Caco-2 (cell line): ENCODE measurements at regions not wholly inside any gene's neighbourhood (a gene's known extent, or its start where the extent isn't known, plus 50 kb on each side); places are given as distances from the start of the nearest gene placed in this dataset.

Experiments
- BruUV-seq: library from RNA; stranded (reverse); fragments of 400-500 nt; replicated peaks from 2 replicates; lab custom pipeline; 2021; lab: Mats Ljungman, UMichigan
- CTCF ChIA-PET: fragments of 300-600 bp; sonication (Branson Sonifier 250); formaldehyde crosslinking; loops from one replicate; lab custom pipeline; 2022; ENCODE audit warnings: antibody characterized with exemption; lab: Charles Lee
- POLR2A ChIA-PET: fragments of 300-600 bp; sonication (Branson Sonifier 250); formaldehyde crosslinking; loops from one replicate; lab custom pipeline; 2022; ENCODE audit warnings: antibody characterized with exemption; lab: Charles Lee
- DNase-seq, 2 experiments: peaks; one replicate each; pipeline versions ENCODE4 v3.0.0 to v3.0.0-alpha.2; 2020 to 2022
- H3K27me3 ChIP-seq: replicated peaks from 2 replicates; pipeline ENCODE4 v1.6.0; 2011; ENCODE audit warnings: low read length; ENCODE audit not compliant: control insufficient read depth, insufficient read depth
- H3K36me3 ChIP-seq: 2 replicates; pipeline ENCODE4 v1.5.1; 2011; ENCODE audit warnings: low read length; ENCODE audit not compliant: control insufficient read depth, insufficient read depth
- H3K4me1 ChIP-seq: fragments of 250-450 bp; sonication (Bioruptor Pico); 2 replicates; pipeline ENCODE4 v1.5.1; 2020; ENCODE audit warnings: mild to moderate bottlenecking
- H3K4me3 ChIP-seq: 2 replicates; pipeline ENCODE4 v1.5.1; 2011; ENCODE audit warnings: low read depth, mild to moderate bottlenecking, control low read depth, low read length
- H3K9me3 ChIP-seq: fragments of 250-450 bp; sonication (Bioruptor Pico); 2 replicates; pipeline ENCODE4 v1.5.1; 2020; ENCODE audit warnings: mild to moderate bottlenecking, moderate library complexity
- H3K27ac Mint-ChIP-seq: one replicate; pipeline ENCODE4 v1.8.0; 2022; ENCODE audit warnings: mixed read lengths; ENCODE audit not compliant: unreplicated experiment
- H3K27me3 Mint-ChIP-seq: one replicate; pipeline ENCODE4 v1.8.0; 2022; ENCODE audit warnings: mixed read lengths; ENCODE audit not compliant: insufficient read depth, unreplicated experiment
- H3K36me3 Mint-ChIP-seq: one replicate; pipeline ENCODE4 v1.8.0; 2022; ENCODE audit warnings: mild to moderate bottlenecking, mixed read lengths; ENCODE audit not compliant: insufficient read depth, unreplicated experiment
- H3K4me1 Mint-ChIP-seq: one replicate; pipeline ENCODE4 v1.8.0; 2022; ENCODE audit warnings: low read depth, mixed read lengths; ENCODE audit not compliant: unreplicated experiment
- H3K4me3 Mint-ChIP-seq: one replicate; pipeline ENCODE4 v1.8.0; 2022; ENCODE audit warnings: mild to moderate bottlenecking, moderate library complexity, mixed read lengths; ENCODE audit not compliant: unreplicated experiment
- H3K9me3 Mint-ChIP-seq: one replicate; pipeline ENCODE4 v1.8.0; 2022; ENCODE audit warnings: mixed read lengths; ENCODE audit not compliant: unreplicated experiment
- intact Hi-C: fragments of 100-400 bp; cut with micrococcal nuclease; formaldehyde crosslinking; loops from one replicate; pipeline ENCODE4 v1.10.0; 2022; ENCODE audit not compliant: unreplicated experiment
- TF ChIP-seq, protein P1 (sequence below), 2 experiments: fragments of 200-600 bp in 1 of 2; IDR thresholded peaks; 1 replicate in 1 of 2; 2 replicates in 1 of 2; pipeline versions ENCODE4 v1.5.1 to v1.8.0; 2011 to 2022; ENCODE audit warnings: antibody characterized with exemption in 1 of 2, control low read depth in 1 of 2, inconsistent platforms in 1 of 2, low read depth in 1 of 2, low read length in 1 of 2, mild to moderate bottlenecking in 1 of 2, moderate library complexity in 1 of 2; ENCODE audit not compliant: insufficient read depth in 1 of 2, severe bottlenecking in 1 of 2, unreplicated experiment in 1 of 2

DNA sequence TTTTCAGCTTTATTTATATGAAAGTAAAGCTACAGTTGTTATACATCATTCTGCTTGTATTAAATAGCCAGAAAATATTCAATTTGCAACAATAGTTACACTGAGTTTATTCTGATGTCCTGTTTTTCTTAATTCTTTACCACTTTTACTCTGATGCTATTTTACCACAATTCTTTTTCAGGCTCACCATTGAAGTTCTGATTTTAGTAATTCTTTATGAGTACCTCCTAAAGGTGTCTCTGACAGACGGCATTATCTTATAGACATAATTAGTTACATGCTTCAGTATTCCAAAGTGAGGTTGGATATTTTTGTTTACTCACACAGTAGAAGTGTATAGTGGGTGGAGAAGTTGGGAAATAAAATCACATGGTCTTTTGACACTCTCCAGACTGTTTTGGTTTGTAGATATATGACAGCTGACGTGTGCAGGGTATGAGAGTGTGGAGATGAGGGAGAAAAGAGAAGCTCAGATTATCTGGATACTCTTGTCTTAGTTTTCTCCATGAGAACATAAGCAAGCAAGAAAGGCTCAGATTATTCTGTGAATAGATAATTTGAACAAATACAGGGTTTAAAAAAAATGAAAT is 97.4 kb downstream of the FBXO4 start:
- DNase-seq, result no peak
- POLR2A ChIA-PET, result no interaction called here
- intact Hi-C loops, result no loop called here
- H3K4me1 ChIP-seq, result no peaks in the 10 kb centered on the region
- H3K4me1 Mint-ChIP-seq, result peaks cover 5% of the 10 kb centered on the region
- H3K36me3 Mint-ChIP-seq, result no peaks in the 10 kb centered on the region
- no peak overlapping the region for H3K4me3 Mint-ChIP-seq
- BruUV-seq, result no TSS peak
- H3K27me3 ChIP-seq, result no peaks in the 10 kb centered on the region
- no peak overlapping the region for H3K4me3 ChIP-seq
- no peaks in the 10 kb centered on the region for H3K9me3 ChIP-seq
- no peaks in the 10 kb centered on the region for H3K36me3 ChIP-seq
- peaks cover 6% of the 10 kb centered on the region for H3K27me3 Mint-ChIP-seq
- CTCF ChIA-PET, result no interaction called here
- H3K27ac Mint-ChIP-seq, result no peak overlapping the region
- TF ChIP-seq, protein P1, sequence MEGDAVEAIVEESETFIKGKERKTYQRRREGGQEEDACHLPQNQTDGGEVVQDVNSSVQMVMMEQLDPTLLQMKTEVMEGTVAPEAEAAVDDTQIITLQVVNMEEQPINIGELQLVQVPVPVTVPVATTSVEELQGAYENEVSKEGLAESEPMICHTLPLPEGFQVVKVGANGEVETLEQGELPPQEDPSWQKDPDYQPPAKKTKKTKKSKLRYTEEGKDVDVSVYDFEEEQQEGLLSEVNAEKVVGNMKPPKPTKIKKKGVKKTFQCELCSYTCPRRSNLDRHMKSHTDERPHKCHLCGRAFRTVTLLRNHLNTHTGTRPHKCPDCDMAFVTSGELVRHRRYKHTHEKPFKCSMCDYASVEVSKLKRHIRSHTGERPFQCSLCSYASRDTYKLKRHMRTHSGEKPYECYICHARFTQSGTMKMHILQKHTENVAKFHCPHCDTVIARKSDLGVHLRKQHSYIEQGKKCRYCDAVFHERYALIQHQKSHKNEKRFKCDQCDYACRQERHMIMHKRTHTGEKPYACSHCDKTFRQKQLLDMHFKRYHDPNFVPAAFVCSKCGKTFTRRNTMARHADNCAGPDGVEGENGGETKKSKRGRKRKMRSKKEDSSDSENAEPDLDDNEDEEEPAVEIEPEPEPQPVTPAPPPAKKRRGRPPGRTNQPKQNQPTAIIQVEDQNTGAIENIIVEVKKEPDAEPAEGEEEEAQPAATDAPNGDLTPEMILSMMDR (IDR thresholded peaks at IDR 0.05; ENCODE audit: insufficient read depth in 1 of 2, low read depth in 1 of 2, low read length in 1 of 2, severe bottlenecking in 1 of 2, unreplicated experiment in 1 of 2), result no peak
- no peaks in the 10 kb centered on the region for H3K9me3 Mint-ChIP-seq

DNA sequence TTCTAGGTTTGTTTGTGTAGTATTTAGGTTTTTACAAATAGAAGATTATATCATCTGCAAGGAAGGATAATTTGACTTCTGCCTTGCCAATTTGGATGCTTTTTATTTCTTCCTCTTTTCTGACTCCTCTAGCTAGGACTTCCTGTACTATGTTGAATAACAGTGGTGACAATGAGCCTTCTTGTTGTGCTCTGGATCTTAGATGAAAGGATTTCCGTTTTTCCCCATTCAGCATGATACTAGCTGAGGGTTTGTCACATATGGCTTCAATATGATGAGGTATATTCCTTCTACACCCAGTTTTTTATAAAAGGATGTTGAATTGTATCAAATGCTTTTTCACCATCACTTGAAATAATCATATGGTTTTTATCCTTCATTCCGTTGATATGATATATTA is 101.4 kb downstream of the FBXO4 start:
- H3K4me1 ChIP-seq, result no peaks in the 10 kb centered on the region
- H3K9me3 ChIP-seq, result no peaks in the 10 kb centered on the region; the same call in 1 of the 2 replicates
- no peaks in the 10 kb centered on the region for H3K4me1 Mint-ChIP-seq
- H3K9me3 Mint-ChIP-seq, result no peaks in the 10 kb centered on the region
- H3K4me3 ChIP-seq, result no peak overlapping the region
- ChIA-PET POLR2A (no interaction called here), CTCF (no interaction called here)
- no peak overlapping the region for H3K27ac Mint-ChIP-seq
- no TSS peak for BruUV-seq
- H3K36me3 ChIP-seq, result no peaks in the 10 kb centered on the region
- TF ChIP-seq, protein P1 (IDR thresholded peaks at IDR 0.05; ENCODE audit: insufficient read depth in 1 of 2, low read depth in 1 of 2, low read length in 1 of 2, severe bottlenecking in 1 of 2, unreplicated experiment in 1 of 2), result no peak
- intact Hi-C loops, result no loop called here
- no peaks in the 10 kb centered on the region for H3K27me3 ChIP-seq
- H3K4me3 Mint-ChIP-seq, result no peak overlapping the region
- DNase-seq, result no peak
- H3K36me3 Mint-ChIP-seq, result no peaks in the 10 kb centered on the region
- peaks cover 18% of the 10 kb centered on the region for H3K27me3 Mint-ChIP-seq

DNA sequence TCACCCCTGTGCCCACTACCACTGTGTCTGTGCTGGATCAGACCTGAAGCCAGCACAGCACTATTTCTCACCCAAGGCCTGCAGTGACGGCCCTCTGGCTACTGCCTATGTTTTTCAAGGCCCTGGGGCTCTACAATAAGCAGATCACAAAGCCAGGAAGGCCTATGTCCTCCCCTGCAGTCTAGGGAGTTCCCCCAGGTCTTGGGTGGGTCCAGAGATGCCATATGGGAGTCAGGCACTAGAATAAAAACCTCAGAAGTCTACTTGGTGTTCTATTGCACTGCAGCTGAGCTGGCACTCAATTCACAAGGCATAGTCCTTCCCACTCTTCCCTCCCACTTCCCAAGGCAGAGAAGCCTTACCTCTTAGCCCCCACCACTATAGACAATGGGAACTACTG is 107.1 kb downstream of the FBXO4 start:
- Mint-ChIP-seq H3K27me3 (peaks cover 14% of the 10 kb centered on the region), H3K36me3 (no peaks in the 10 kb centered on the region), H3K27ac (no peak overlapping the region), H3K4me1 (no peaks in the 10 kb centered on the region), H3K9me3 (no peaks in the 10 kb centered on the region), H3K4me3 (no peak overlapping the region)
- Histone ChIP-seq H3K27me3 (no peaks in the 10 kb centered on the region), H3K36me3 (no peaks in the 10 kb centered on the region), H3K4me1 (no peaks in the 10 kb centered on the region), H3K4me3 (no peak overlapping the region), H3K9me3 (no peaks in the 10 kb centered on the region; the same call in 1 of the 2 replicates)
- intact Hi-C loops, result no loop called here
- POLR2A ChIA-PET, result no interaction called here
- TF ChIP-seq, protein P1 (IDR thresholded peaks at IDR 0.05; ENCODE audit: insufficient read depth in 1 of 2, low read depth in 1 of 2, low read length in 1 of 2, severe bottlenecking in 1 of 2, unreplicated experiment in 1 of 2), result no peak
- no peak for DNase-seq
- BruUV-seq, result no TSS peak
- CTCF ChIA-PET, result no interaction called here
